ENCODE measurements at regions not wholly inside any gene's neighbourhood (a gene's known extent, or its start where the extent isn't known, plus 50 kb on each side); places are given as distances from the start of the nearest gene placed in this dataset.
"Not testable (repeated sequence)": the region's sequence is repeated elsewhere in the genome, so short reads cannot be mapped to it uniquely, and the experiment has no call there.

DNA sequence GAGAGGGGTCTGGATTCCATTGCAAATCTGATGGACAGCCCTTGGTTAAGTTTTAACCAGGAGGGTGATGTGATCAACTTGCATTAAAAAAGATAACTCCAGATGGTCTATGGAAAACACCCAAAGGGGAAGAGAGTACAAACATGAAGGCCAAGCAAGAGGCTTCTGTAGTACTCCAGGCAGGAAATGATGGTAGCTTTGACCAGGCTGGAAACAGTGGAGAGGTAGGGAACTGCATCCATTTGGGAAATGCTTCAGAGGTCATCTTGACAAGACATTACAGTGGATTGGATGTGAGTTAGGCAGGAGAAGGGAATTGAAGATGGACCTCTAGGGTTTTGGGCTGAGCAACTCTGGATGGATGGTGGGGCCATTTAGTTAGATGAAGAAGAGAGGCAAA, 391.1 kb downstream of the IPO8 start:
- no peak for DNase-seq
- no peak overlapping the region for H3K4me3 ChIP-seq
- no peaks in the 10 kb centered on the region for H3K4me1 ChIP-seq (ENCODE audit: insufficient read depth)
- no peaks in the 10 kb centered on the region for H3K9me3 ChIP-seq
- no peaks in the 10 kb centered on the region for H3K27me3 ChIP-seq
- intact Hi-C loops (cut with DNase I) = no loop called here
- H3K36me3 ChIP-seq = no peaks in the 10 kb centered on the region
- H3K27ac ChIP-seq = no peak overlapping the region
- TF ChIP-seq, protein P1, sequence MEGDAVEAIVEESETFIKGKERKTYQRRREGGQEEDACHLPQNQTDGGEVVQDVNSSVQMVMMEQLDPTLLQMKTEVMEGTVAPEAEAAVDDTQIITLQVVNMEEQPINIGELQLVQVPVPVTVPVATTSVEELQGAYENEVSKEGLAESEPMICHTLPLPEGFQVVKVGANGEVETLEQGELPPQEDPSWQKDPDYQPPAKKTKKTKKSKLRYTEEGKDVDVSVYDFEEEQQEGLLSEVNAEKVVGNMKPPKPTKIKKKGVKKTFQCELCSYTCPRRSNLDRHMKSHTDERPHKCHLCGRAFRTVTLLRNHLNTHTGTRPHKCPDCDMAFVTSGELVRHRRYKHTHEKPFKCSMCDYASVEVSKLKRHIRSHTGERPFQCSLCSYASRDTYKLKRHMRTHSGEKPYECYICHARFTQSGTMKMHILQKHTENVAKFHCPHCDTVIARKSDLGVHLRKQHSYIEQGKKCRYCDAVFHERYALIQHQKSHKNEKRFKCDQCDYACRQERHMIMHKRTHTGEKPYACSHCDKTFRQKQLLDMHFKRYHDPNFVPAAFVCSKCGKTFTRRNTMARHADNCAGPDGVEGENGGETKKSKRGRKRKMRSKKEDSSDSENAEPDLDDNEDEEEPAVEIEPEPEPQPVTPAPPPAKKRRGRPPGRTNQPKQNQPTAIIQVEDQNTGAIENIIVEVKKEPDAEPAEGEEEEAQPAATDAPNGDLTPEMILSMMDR (IDR thresholded peaks at IDR 0.05) = no peak
- no peak for TF ChIP-seq POLR2A (IDR thresholded peaks at IDR 0.05)
- TF ChIP-seq EP300 (IDR thresholded peaks at IDR 0.05) = no peak

- no peak overlapping the region for H3K27ac ChIP-seq
- TF ChIP-seq EP300 (IDR thresholded peaks at IDR 0.05) = no peak
- no peak for TF ChIP-seq POLR2A (IDR thresholded peaks at IDR 0.05)
- TF ChIP-seq, protein P1 (IDR thresholded peaks at IDR 0.05) = no peak
- H3K4me3 ChIP-seq = no peak overlapping the region
- no peaks in the 10 kb centered on the region for H3K36me3 ChIP-seq
- no peaks in the 10 kb centered on the region for H3K4me1 ChIP-seq (ENCODE audit: insufficient read depth)
- 70 to 84% (median 72%) methylated on average over 2 of the region's 2 CpGs for WGBS, 3 donors
- H3K27me3 ChIP-seq = no peaks in the 10 kb centered on the region
- no peak for DNase-seq
- intact Hi-C loops (cut with DNase I) = no loop called here
- no peaks in the 10 kb centered on the region for H3K9me3 ChIP-seq
Observed at GRCh38 chr12:30301291-30301690, 394.4 kb downstream of the IPO8 start.

DNA sequence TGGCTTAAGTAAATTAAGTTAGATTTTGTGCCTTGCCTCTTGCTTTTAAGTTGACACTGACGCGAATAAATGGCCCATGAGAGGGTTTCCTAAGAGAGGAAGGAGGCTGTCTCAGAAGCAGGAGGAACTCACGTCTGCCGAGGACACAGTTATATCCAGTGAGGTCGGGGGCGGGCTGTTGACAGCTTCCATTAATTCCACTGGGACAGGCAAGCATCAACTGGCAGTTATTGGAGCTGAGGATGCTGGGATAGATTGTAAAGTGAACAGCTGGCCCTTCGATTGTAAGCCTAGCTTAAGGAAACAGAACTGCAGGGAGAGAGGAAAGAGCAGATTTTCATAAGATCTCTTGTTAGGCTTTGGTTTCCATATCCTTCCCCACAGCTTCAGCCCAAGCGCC, 399.2 kb downstream of the IPO8 start:
- intact Hi-C loops (cut with DNase I) = no loop called here
- no peak for DNase-seq
- Histone ChIP-seq H3K27me3 (no peaks in the 10 kb centered on the region), H3K9me3 (no peaks in the 10 kb centered on the region), H3K27ac (no peak overlapping the region), H3K36me3 (no peaks in the 10 kb centered on the region), H3K4me1 (ENCODE audit: insufficient read depth) (no peaks in the 10 kb centered on the region), H3K4me3 (no peak overlapping the region)
- WGBS, 3 donors = 62 to 72% (median 65%) methylated on average over 8 of the region's 8 CpGs
- TF ChIP-seq, protein P1 (IDR thresholded peaks at IDR 0.05) = no peak
- TF ChIP-seq EP300 (IDR thresholded peaks at IDR 0.05) = no peak
- TF ChIP-seq POLR2A (IDR thresholded peaks at IDR 0.05) = no peak

GRCh38 chr12:30286345-30286926, 409.2 kb downstream of the IPO8 start:
- no peak overlapping the region for H3K4me3 ChIP-seq
- no peaks in the 10 kb centered on the region for H3K4me1 ChIP-seq (ENCODE audit: insufficient read depth)
- no peaks in the 10 kb centered on the region for H3K36me3 ChIP-seq
- TF ChIP-seq EP300 (IDR thresholded peaks at IDR 0.05) = no peak
- H3K27me3 ChIP-seq = no peaks in the 10 kb centered on the region
- DNase-seq = no peak
- no peaks in the 10 kb centered on the region for H3K9me3 ChIP-seq
- intact Hi-C loops (cut with DNase I) = no loop called here
- 39 to 49% (median 43%) methylated on average over 1 of the region's 1 CpG for WGBS, 3 donors
- H3K27ac ChIP-seq = no peak overlapping the region

DNA sequence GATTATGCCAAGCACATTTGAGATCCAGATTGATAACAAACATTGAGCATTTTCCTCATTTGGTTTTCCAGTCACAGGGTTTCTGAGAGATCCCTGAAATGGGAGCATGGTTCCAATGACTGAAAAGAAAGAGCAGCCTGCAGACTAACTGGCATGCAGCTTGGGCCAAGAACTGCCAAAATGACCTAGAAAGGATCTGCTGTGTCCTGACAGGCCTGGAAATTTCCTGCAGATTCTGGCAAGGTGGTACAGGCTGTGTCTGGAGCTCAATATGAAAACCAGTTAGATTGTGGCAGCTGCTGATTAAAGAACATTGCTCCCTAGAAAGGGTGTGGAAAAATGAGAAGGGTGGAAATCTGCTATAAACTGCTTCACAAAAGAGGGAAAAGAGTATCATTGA, 417.3 kb downstream of the IPO8 start:
- intact Hi-C loops (cut with DNase I) = no loop called here
- TF ChIP-seq, protein P1 (IDR thresholded peaks at IDR 0.05) = no peak
- TF ChIP-seq EP300 (IDR thresholded peaks at IDR 0.05) = no peak
- TF ChIP-seq POLR2A (IDR thresholded peaks at IDR 0.05) = no peak
- Histone ChIP-seq H3K4me3 (no peak overlapping the region), H3K9me3 (no peaks in the 10 kb centered on the region), H3K27me3 (no peaks in the 10 kb centered on the region), H3K36me3 (no peaks in the 10 kb centered on the region), H3K27ac (no peak overlapping the region), H3K4me1 (ENCODE audit: insufficient read depth) (no peaks in the 10 kb centered on the region)
- no peak for DNase-seq

DNA sequence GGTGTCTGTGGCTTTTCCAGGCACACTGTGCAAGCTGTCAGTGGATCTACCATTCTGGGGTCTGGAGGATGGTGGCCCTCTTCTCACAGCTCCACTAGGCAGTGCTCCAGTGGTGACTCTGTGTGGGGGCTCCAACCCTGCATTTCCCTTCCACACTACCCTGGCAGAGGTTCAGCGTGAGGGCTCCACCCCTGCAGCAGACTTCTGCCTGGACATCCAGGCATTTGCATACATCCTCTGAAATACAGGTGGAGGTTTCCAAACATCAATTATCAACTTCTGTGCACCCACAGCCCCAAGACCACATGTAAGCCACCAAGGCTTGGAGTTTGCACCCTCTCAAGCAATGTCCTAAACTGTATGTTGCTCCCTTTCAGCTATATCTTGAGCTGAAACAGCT, 423.2 kb downstream of the IPO8 start:
- H3K27me3 ChIP-seq; H3K4me1 ChIP-seq (ENCODE audit: insufficient read depth); H3K36me3 ChIP-seq; H3K4me3 ChIP-seq; intact Hi-C loops (cut with DNase I); DNase-seq; H3K27ac ChIP-seq; H3K9me3 ChIP-seq: not testable (repeated sequence)
- 45 to 100% (median 100%) methylated on average over 1 of the region's 1 CpG for WGBS, 3 donors

Measured in ovary (tissue), 7 donors.